Breast epithelium (tissue), 4 donors: ENCODE measurements at regions not wholly inside any gene's neighbourhood (a gene's known extent, or its start where the extent isn't known, plus 50 kb on each side); places are given as distances from the start of the nearest gene placed in this dataset.

Experiments
- DNase-seq, 2 donors: peaks; one replicate each; pipeline ENCODE4 v3.0.0-alpha.2; 2019; ENCODE audit warnings: low spot score in 2 of 2
- H3K27ac ChIP-seq, 2 donors: fragments of 200-600 bp; sonication (generic) in 1 of 2; one replicate each; pipeline ENCODE4 v1.5.1; 2016 to 2019; ENCODE audit warnings: mild to moderate bottlenecking in 1 of 2
- H3K27me3 ChIP-seq, 2 donors: fragments of 200-600 bp; sonication (generic) in 1 of 2; one replicate each; pipeline versions ENCODE4 v1.5.1 to v1.6.0; 2017 to 2019; ENCODE audit warnings: control low read depth in 1 of 2, mild to moderate bottlenecking in 1 of 2
- H3K36me3 ChIP-seq: fragments of 200-600 bp; one replicate; pipeline ENCODE4 v1.5.1; 2019
- H3K4me1 ChIP-seq, 2 donors: fragments of 200-600 bp; sonication (generic); one replicate each; pipeline ENCODE4 v1.5.1; 2016 to 2019; ENCODE audit warnings: control low read depth in 1 of 2
- H3K4me3 ChIP-seq, 3 donors: fragments of 200-600 bp; sonication (generic); 1 replicate in 2 of 3; 2 replicates in 1 of 3; pipeline ENCODE4 v1.5.1; 2016 to 2019; ENCODE audit warnings: mild to moderate bottlenecking in 3 of 3, moderate library complexity in 2 of 3
- H3K9me3 ChIP-seq, 2 donors: fragments of 200-600 bp; sonication (generic) in 1 of 2; one replicate each; pipeline ENCODE4 v1.5.1; 2016 to 2019; ENCODE audit warnings: control low read depth in 1 of 2
- POLR2A ChIP-seq: fragments of 450-650 bp; IDR thresholded peaks from one replicate; pipeline ENCODE4 v1.6.1; 2016; ENCODE audit warnings: antibody characterized with exemption, mild to moderate bottlenecking, moderate library complexity
- POLR2AphosphoS5 ChIP-seq, 3 donors: sonication (generic); formaldehyde crosslinking; IDR thresholded peaks; one replicate each; pipeline ENCODE4 v1.6.1; 2017; ENCODE audit warnings: antibody characterized with exemption in 3 of 3
- intact Hi-C: fragments of 100-400 bp; cut with DNase I; formaldehyde crosslinking; loops from one replicate; pipeline ENCODE4 v1.15.1; 2023; ENCODE audit warnings: low total_unique reads
- TF ChIP-seq, protein P1 (sequence below), 3 donors: fragments of 450-650 bp; IDR thresholded peaks; one replicate each; pipeline ENCODE4 v1.5.1; 2016 to 2017; ENCODE audit warnings: antibody characterized with exemption in 3 of 3, mild to moderate bottlenecking in 3 of 3, moderate library complexity in 3 of 3

GRCh38 chr1:95431235-95431634 lies 197.2 kb downstream of the RWDD3 start:
- intact Hi-C loops: no loop called here
- Histone ChIP-seq H3K27me3 (no peaks in the 10 kb centered on the region), H3K4me3 (no peak overlapping the region), H3K36me3 (no peaks in the 10 kb centered on the region), H3K4me1 (no peaks in the 10 kb centered on the region), H3K9me3 (peaks cover 0 to 6% of the 10 kb centered on the region in 2 donors), H3K27ac (no peak overlapping the region)
- no peak for TF ChIP-seq POLR2AphosphoS5 (IDR thresholded peaks at IDR 0.05)
- TF ChIP-seq, protein P1, sequence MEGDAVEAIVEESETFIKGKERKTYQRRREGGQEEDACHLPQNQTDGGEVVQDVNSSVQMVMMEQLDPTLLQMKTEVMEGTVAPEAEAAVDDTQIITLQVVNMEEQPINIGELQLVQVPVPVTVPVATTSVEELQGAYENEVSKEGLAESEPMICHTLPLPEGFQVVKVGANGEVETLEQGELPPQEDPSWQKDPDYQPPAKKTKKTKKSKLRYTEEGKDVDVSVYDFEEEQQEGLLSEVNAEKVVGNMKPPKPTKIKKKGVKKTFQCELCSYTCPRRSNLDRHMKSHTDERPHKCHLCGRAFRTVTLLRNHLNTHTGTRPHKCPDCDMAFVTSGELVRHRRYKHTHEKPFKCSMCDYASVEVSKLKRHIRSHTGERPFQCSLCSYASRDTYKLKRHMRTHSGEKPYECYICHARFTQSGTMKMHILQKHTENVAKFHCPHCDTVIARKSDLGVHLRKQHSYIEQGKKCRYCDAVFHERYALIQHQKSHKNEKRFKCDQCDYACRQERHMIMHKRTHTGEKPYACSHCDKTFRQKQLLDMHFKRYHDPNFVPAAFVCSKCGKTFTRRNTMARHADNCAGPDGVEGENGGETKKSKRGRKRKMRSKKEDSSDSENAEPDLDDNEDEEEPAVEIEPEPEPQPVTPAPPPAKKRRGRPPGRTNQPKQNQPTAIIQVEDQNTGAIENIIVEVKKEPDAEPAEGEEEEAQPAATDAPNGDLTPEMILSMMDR (IDR thresholded peaks at IDR 0.05): no peak
- TF ChIP-seq POLR2A: no peak
- DNase-seq: no peak

DNA sequence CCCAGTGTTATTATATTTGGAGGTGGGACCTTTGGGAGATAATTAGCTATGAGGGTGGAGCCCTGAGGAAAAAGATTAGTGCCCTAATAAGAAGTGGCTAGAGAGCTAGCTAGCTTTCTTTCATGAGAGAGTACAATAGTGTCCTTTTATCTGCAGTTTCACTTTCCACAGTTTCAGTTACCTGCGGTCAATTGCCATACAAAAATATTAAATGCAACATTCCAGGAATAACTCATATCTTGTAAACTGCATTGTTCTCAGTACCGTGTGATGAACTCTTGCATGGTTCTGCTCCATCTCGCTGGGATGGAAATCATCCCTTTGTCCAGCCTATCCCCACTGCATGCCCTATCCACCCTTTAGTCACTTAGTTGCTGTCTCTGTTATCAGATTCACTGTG lies 201.6 kb downstream of the RWDD3 start:
- Histone ChIP-seq H3K27ac (no peak overlapping the region), H3K9me3 (peaks cover 0 to 6% of the 10 kb centered on the region in 2 donors), H3K27me3 (no peaks in the 10 kb centered on the region), H3K4me1 (no peaks in the 10 kb centered on the region), H3K4me3 (no peak overlapping the region), H3K36me3 (no peaks in the 10 kb centered on the region)
- intact Hi-C loops: no loop called here
- no peak for DNase-seq
- TF ChIP-seq POLR2A (no peak), POLR2AphosphoS5 (IDR thresholded peaks at IDR 0.05) (no peak)
- TF ChIP-seq, protein P1 (IDR thresholded peaks at IDR 0.05): no peak

DNA sequence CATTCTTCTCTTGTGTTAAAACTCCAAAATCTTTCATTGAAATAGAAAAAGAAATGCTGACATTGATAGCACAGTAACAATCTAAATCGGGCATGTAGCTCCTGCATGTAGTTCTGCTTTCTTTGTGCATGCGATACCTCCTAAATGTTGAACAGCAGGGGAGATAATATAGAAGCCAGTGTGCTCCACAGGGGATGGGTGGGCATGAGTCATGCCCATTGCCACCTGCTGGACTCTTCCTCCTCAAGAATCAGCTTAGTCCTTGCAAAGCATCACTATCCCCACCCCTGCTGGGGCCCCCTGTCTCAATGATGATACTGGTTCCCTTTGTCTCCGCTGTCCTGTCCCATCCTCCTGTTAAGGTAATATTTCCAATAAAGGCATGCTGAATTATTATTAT lies 203.0 kb downstream of the RWDD3 start:
- no peak for TF ChIP-seq POLR2AphosphoS5 (IDR thresholded peaks at IDR 0.05)
- no peak for DNase-seq
- H3K27me3 ChIP-seq: no peaks in the 10 kb centered on the region
- H3K36me3 ChIP-seq: no peaks in the 10 kb centered on the region
- H3K4me1 ChIP-seq: no peaks in the 10 kb centered on the region
- no peak overlapping the region for H3K27ac ChIP-seq
- intact Hi-C loops: no loop called here
- H3K4me3 ChIP-seq: no peak overlapping the region
- peaks cover 0 to 6% of the 10 kb centered on the region in 2 donors for H3K9me3 ChIP-seq

DNA sequence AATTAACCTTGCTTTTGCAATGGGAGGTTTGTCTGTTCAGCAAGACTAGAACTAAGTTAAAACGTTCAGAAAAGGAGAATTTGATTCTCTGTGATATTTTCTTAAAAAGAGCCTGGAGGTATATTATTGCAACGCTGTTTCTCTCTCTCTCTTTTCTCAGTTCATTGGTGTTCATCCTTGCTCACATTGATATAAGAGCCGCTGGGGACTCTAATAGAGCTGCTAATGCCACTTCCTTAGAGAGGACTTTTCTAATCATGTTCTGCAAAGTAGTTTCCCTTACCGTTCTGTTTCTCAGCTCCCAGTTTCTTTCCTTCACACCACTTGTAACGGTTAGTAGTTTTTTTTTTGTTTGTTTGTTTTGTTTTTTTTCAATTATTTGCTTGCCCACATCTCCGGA lies 203.8 kb downstream of the RWDD3 start:
- intact Hi-C loops: no loop called here

GRCh38 chr1:95438218-95438948 lies 204.4 kb downstream of the RWDD3 start:
- Histone ChIP-seq H3K27me3 (no peaks in the 10 kb centered on the region), H3K27ac (no peak overlapping the region), H3K9me3 (peaks cover 0 to 6% of the 10 kb centered on the region in 2 donors), H3K4me1 (no peaks in the 10 kb centered on the region), H3K4me3 (no peak overlapping the region), H3K36me3 (no peaks in the 10 kb centered on the region)
- intact Hi-C loops: no loop called here
- no peak for DNase-seq
- TF ChIP-seq, protein P1 (IDR thresholded peaks at IDR 0.05): no peak
- no peak for TF ChIP-seq POLR2A
- TF ChIP-seq POLR2AphosphoS5 (IDR thresholded peaks at IDR 0.05): no peak

More for the DNA sequence above, 203.8 kb downstream of the RWDD3 start:
- H3K9me3 ChIP-seq: peaks cover 0 to 6% of the 10 kb centered on the region in 2 donors
- TF ChIP-seq POLR2A: no peak
- TF ChIP-seq POLR2AphosphoS5 (IDR thresholded peaks at IDR 0.05): no peak
- TF ChIP-seq, protein P1 (IDR thresholded peaks at IDR 0.05): no peak
- H3K27me3 ChIP-seq: no peaks in the 10 kb centered on the region
- H3K4me3 ChIP-seq: no peak overlapping the region
- no peak for DNase-seq
- H3K36me3 ChIP-seq: no peaks in the 10 kb centered on the region
- no peaks in the 10 kb centered on the region for H3K4me1 ChIP-seq
- H3K27ac ChIP-seq: no peak overlapping the region
